Ectodermal cell (in vitro differentiated cells): ENCODE measurements at regions not wholly inside any gene's neighbourhood (a gene's known extent, or its start where the extent isn't known, plus 50 kb on each side); places are given as distances from the start of the nearest gene placed in this dataset.
"Not testable (repeated sequence)": the region's sequence is repeated elsewhere in the genome, so short reads cannot be mapped to it uniquely, and the experiment has no call there.

Experiments
- H3K27ac ChIP-seq: 2 replicates; pipeline ENCODE4 v1.7.0; 2013; ENCODE audit warnings: mild to moderate bottlenecking, low read depth, low read length; ENCODE audit not compliant: insufficient read depth, poor library complexity, severe bottlenecking
- H3K27me3 ChIP-seq: 2 replicates; pipeline ENCODE4 v1.7.0; 2013; ENCODE audit warnings: mild to moderate bottlenecking, low read length; ENCODE audit not compliant: insufficient read depth, control insufficient read depth, poor library complexity, severe bottlenecking
- H3K36me3 ChIP-seq: one replicate; pipeline ENCODE4 v1.7.0; 2013; ENCODE audit warnings: low read length; ENCODE audit not compliant: control insufficient read depth, insufficient read depth
- H3K4me1 ChIP-seq: one replicate; pipeline ENCODE4 v1.7.0; 2013; ENCODE audit warnings: low read length; ENCODE audit not compliant: control insufficient read depth, insufficient read depth
- H3K4me3 ChIP-seq: 2 replicates; pipeline ENCODE4 v1.7.0; 2013; ENCODE audit warnings: low read depth, low read length, control low read depth; ENCODE audit not compliant: insufficient read depth
- H3K9me3 ChIP-seq: 2 replicates; pipeline ENCODE4 v1.7.0; 2013; ENCODE audit warnings: mild to moderate bottlenecking, low read length, moderate library complexity; ENCODE audit not compliant: control insufficient read depth
- WGBS, 2 experiments: methylation state at CpG; one replicate each; pipeline ENCODE4 v1.1.7; 2013; ENCODE audit warnings: missing lambda C conversion rate in 2 of 2; 5-methylcytosine and 5-hydroxymethylcytosine counted together

DNA sequence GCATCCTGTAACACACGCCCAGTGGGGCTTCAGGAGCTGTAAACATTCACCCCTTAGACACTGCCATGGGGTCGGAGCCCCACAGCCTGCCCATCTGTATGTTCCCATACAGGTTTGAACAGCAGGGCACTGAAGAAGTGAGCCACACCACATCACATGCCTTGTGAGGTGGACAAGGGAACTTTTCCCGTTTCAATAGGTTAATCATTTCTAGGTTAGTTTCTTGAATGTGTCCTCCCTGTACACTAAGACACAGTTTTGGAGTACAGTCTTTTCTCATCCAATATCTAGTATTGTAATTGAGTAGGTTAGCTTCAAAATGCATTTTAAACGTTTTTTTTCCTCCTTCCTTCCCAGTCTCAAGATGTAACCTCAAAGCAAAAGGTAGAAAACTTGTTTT is 700.2 kb upstream of the PCDH20 start:
- H3K4me1 ChIP-seq: no peaks in the 10 kb centered on the region
- no peaks in the 10 kb centered on the region for H3K36me3 ChIP-seq
- no peaks in the 10 kb centered on the region for H3K9me3 ChIP-seq
- no peaks in the 10 kb centered on the region for H3K27me3 ChIP-seq
- WGBS, 2 experiments: 91 to 92% methylated on average over 3 to 4 of the region's 4 CpGs
- no peak overlapping the region for H3K27ac ChIP-seq
- no peak overlapping the region for H3K4me3 ChIP-seq

DNA sequence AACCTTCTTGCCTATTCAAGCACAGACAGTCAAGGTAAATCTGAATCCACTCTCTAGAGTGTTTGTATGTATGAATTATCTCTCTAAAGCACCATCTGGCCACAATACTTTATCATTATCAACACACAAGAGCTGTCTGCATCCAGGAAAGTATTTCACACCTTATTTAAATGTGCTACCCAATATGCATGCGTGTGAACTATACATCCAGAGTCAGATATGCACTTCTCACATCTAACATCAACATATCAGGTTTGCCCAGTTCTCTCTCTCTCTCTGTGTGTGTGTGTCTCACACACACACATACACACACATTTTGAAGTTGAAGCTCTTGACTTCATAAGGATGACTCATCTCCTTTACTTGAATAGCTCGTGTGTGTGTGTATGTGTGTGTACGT is 697.5 kb upstream of the PCDH20 start:
- Histone ChIP-seq H3K27ac (no peak overlapping the region), H3K4me1 (no peaks in the 10 kb centered on the region), H3K27me3 (no peaks in the 10 kb centered on the region), H3K4me3 (no peak overlapping the region), H3K9me3 (no peaks in the 10 kb centered on the region), H3K36me3 (no peaks in the 10 kb centered on the region)
- 97 to 99% methylated on average over 1 to 3 of the region's 3 CpGs for WGBS, 2 experiments

DNA sequence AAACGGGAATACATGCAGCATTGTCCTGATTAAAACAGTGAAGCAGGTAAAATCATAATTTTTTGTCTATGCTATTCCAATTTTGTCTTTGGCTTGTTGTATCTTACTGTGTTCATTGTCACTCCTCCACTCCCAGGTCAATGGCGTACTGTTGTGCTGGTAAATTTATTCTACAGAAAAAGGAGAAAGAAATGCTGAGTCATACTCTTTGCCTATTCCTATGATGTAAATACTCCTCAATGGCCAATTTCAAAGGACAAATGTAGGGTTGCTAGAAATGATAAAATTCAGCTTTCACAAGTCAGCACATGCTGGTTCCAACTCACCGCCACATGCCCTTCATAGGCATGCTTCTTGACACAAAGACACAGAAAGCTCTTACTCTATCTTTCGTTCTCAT is 694.4 kb upstream of the PCDH20 start:
- 80 to 81% methylated on average over 3 to 4 of the region's 4 CpGs for WGBS, 2 experiments
- H3K4me3 ChIP-seq: no peak overlapping the region
- H3K27me3 ChIP-seq: no peaks in the 10 kb centered on the region
- no peaks in the 10 kb centered on the region for H3K4me1 ChIP-seq
- no peaks in the 10 kb centered on the region for H3K9me3 ChIP-seq
- H3K27ac ChIP-seq: no peak overlapping the region
- H3K36me3 ChIP-seq: no peaks in the 10 kb centered on the region

DNA sequence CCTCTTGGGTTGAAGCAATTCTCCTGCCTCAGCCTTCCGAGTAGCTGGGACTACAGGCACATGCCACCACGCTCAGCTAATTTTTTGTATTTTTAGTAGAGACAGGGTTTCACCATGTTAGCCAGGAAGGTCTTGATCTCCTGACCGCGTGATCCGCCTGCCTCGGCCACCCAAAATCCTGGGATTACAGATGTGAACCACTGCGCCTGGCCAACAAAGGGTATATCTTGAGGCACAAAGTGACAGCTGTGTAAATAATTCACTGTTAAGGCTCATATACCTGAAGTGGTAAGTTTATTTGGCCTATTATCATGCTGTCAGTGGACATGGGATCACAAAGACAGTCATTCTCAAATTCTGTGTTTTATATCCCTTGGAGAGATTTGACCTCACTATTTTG is 688.5 kb upstream of the PCDH20 start:
- not testable (repeated sequence) for H3K4me1 ChIP-seq, H3K27me3 ChIP-seq, H3K9me3 ChIP-seq, H3K4me3 ChIP-seq, H3K36me3 ChIP-seq, H3K27ac ChIP-seq
- WGBS, 2 experiments: 92 to 95% methylated on average over 7 of the region's 7 CpGs

DNA sequence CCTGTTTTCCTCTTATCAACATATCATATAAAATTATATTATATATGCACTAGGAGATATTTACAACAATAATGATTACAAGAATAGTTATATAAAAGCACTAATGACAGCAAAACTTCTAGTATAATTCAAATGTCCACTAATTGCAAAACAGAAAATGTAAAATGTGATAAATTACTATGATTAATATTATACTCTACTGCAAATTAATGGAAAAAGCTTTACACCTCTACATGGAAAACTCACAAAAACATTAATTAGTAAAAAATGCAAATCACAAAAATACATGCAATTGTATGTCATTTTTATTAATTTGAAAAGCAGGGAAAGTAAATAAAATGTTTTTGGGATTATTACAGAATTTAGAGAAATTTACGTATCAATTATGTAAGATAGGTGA is 681.0 kb upstream of the PCDH20 start:
- Histone ChIP-seq H3K4me3 (no peak overlapping the region), H3K27me3 (no peaks in the 10 kb centered on the region), H3K36me3 (no peaks in the 10 kb centered on the region), H3K27ac (no peak overlapping the region), H3K4me1 (no peaks in the 10 kb centered on the region), H3K9me3 (no peaks in the 10 kb centered on the region)
- WGBS, 2 experiments: 83 to 100% methylated on average over 1 of the region's 1 CpG

DNA sequence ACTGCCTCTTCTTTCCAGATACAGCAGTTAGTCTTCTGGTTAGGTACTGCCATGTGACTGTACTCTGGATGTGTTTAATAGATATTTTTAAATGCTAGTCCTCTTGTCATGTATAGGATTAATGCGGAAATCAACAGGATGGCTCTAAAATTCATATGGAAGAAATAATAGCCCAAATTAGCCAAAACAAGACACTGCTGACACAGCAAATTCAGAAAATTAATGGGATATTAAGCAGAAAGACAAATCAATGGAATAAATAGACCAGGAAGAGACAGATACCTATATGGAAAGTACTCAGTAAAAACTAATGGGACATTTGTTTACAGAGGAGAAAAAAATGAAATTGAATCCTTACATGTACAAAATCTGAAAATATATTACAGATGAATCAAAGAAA is 679.3 kb upstream of the PCDH20 start:
- Histone ChIP-seq H3K27me3 (no peaks in the 10 kb centered on the region), H3K27ac (no peak overlapping the region), H3K36me3 (no peaks in the 10 kb centered on the region), H3K9me3 (no peaks in the 10 kb centered on the region), H3K4me1 (no peaks in the 10 kb centered on the region), H3K4me3 (no peak overlapping the region)
- 100% methylated on average over 1 of the region's 1 CpG for WGBS, 2 experiments

DNA sequence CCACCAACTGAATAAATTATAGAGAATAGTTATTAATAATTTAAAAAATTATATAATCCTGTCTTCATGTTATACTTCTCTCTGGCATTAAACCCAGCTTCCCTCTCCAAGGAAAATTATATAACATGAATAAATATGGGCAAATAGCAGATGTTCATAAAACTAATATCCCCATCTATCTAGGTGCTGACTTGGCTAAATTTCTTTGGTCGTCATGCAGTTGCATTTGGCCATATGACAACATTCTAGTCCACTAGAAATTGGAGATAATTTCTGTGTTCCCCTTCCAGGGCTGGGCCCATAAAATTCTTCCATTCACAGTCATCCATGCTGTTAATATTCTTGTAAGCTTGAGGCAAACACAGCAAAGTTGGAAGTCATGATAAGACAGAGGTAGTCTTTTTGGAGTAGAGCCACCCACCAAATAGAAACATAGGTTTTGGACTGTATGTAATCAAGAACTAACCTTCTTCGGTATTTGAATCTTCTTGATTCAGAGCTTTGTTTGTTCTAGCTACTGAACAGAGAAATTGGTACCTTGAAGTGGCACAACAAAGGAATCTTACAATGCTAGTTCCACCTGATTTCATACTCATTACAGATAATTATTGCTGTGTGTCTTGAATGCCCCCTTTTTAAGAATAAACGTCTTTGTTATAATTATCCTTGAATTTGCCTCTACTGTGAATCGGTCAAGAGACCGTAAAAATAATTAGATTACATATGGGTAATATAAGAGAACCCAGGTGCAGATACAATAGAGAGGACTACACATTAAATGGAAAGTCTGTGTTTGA is 678.5 kb upstream of the PCDH20 start:
- Histone ChIP-seq H3K27ac (no peak overlapping the region), H3K36me3 (no peaks in the 10 kb centered on the region), H3K4me3 (no peak overlapping the region), H3K4me1 (no peaks in the 10 kb centered on the region), H3K9me3 (no peaks in the 10 kb centered on the region), H3K27me3 (no peaks in the 10 kb centered on the region)
- 97 to 98% methylated on average over 5 of the region's 5 CpGs for WGBS, 2 experiments

DNA sequence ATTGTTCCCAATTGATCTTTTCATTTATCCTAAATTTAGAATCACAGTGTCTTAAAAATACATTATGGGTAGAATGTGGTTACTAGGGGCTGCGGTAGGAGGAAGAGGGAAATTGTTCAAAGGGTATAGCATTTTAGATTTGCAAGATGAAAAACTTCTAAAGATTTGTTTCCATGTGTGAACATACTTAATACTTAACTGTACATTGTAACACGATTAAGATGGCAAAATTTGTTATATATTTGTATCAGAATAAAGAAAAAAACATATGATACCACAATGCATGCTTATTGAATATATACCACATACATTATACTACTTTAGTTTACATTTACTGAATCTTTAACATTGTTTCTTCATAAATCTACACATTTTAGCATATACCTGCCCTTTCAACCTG is 677.3 kb upstream of the PCDH20 start:
- Histone ChIP-seq H3K4me3 (no peak overlapping the region), H3K36me3 (no peaks in the 10 kb centered on the region), H3K9me3 (no peaks in the 10 kb centered on the region), H3K27me3 (no peaks in the 10 kb centered on the region), H3K4me1 (no peaks in the 10 kb centered on the region), H3K27ac (no peak overlapping the region)
- 92% methylated on average over 2 of the region's 2 CpGs; no CpG with 5 or more reads in 1 of the 2 experiments for WGBS, 2 experiments

DNA sequence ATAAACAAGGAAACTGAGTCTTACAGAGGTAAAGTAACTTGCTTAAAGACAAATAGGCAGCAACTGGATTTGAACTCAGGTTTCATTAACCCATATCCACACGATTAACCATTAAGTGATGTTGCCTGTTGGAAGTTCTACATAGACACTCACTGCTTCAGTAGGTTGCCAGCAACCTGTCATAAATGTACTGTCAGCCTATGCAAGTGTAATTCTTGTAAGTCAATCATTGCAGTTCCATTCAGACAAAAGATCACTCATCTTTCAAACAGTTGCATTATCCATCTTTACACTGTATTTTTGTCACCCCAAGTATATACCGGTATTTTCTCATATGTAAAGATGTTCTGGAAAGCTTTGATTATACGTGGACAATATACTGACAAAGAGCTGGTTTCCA is 676.9 kb upstream of the PCDH20 start:
- H3K27ac ChIP-seq: no peak overlapping the region
- no peaks in the 10 kb centered on the region for H3K36me3 ChIP-seq
- H3K4me1 ChIP-seq: no peaks in the 10 kb centered on the region
- no peaks in the 10 kb centered on the region for H3K27me3 ChIP-seq
- no peaks in the 10 kb centered on the region for H3K9me3 ChIP-seq
- H3K4me3 ChIP-seq: no peak overlapping the region
- WGBS, 2 experiments: 93 to 95% methylated on average over 1 to 3 of the region's 3 CpGs

DNA sequence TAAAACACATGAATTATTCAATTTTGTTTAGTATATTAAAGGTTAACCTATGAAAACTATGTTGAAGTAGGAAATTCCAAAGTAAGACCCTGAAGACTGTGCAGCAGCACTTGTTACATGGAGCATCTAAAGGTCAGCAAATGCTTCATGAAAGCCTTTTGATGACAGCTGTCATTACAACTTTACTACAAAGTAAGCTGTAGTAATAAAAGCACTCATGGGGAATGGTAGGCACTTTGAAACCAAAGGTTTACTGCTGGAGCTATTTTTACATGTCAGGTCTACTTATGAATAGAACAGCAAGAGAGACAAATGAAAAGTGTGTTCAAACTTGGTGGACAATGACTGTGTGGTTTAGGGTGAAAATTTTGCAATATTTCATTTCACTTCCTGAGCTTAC is 672.5 kb upstream of the PCDH20 start:
- Histone ChIP-seq H3K4me1 (no peaks in the 10 kb centered on the region), H3K4me3 (no peak overlapping the region), H3K9me3 (no peaks in the 10 kb centered on the region), H3K27ac (no peak overlapping the region), H3K36me3 (no peaks in the 10 kb centered on the region), H3K27me3 (no peaks in the 10 kb centered on the region)

DNA sequence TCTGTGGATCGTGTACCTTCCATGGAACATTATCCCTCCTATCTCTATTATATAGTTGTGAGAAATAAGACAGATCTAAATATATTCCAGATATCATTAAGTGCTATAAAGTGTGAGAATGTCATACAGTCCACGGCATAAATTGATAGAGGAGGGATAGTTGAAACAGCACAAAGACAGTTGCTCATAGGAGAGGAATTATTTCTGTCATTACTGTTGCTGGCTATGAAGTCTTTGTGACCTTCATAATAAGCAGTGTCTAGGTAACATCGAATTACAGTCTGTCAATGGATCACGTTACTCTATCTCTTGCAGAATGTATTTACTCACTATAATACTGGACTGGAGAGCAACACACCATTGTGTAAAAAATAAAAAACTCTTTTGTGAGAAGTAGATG is 671.5 kb upstream of the PCDH20 start:
- no peaks in the 10 kb centered on the region for H3K9me3 ChIP-seq
- H3K4me1 ChIP-seq: no peaks in the 10 kb centered on the region
- 78 to 91% methylated on average over 1 to 3 of the region's 4 CpGs for WGBS, 2 experiments
- no peaks in the 10 kb centered on the region for H3K36me3 ChIP-seq
- no peak overlapping the region for H3K4me3 ChIP-seq
- no peak overlapping the region for H3K27ac ChIP-seq
- no peaks in the 10 kb centered on the region for H3K27me3 ChIP-seq
